HG03571 (cell line): ENCODE measurements at regions not wholly inside any gene's neighbourhood (a gene's known extent, or its start where the extent isn't known, plus 50 kb on each side); places are given as distances from the start of the nearest gene placed in this dataset.

Experiments
- ATAC-seq: cut with Tn5 transposase; IDR thresholded peaks from one replicate; pipeline ENCODE4 v1.9.1; 2021; ENCODE audit not compliant: unreplicated experiment

DNA sequence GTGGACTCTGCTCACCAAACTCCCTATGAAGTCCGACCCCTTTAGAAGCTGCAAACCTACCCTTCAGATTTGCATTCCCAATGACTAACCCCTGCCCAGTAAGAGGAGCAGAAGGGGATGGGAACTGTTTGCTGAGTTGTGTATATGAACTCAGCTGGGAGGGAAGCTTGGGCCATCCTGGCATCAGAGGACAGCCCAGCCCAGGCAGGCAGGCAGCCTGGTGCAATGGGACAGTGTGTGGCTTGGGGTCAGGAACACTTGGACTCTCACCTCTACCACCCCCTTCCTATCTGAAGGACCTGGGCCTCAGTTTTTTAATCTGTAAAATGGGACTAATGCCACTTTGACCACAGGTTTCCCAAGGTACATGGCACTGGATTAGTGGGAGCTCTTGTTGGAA lies 147.4 kb upstream of the GPR26 start:
- ATAC-seq, result no peak

- ATAC-seq, result no peak
These were observed 146.3 kb upstream of the GPR26 start for GRCh38 chr10:123519861-123520260.

DNA sequence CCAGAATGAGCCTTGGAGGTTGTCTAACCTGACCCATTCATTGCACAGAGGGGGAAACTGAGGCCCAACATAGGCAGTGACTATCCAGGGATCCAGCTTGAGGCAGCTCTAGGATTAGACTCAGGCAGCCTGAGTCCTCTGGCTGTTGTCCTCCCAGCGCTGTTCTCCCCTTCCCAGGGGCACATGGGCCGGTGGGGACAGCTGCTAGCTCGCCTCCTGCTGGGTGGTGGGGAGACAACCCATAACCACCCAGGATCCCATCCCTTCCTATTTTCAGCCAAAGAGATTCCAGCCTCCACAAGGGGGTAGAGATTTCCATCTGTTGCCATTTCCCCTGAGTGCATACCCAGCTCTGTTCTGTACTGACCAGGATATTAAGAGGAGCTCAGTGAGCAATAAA lies 145.1 kb upstream of the GPR26 start:
- ATAC-seq, result no peak

GRCh38 chr10:123521556-123521955 lies 144.6 kb upstream of the GPR26 start:
- no peak for ATAC-seq

GRCh38 chr10:123522702-123523312 lies 143.3 kb upstream of the GPR26 start:
- ATAC-seq, result no peak

DNA sequence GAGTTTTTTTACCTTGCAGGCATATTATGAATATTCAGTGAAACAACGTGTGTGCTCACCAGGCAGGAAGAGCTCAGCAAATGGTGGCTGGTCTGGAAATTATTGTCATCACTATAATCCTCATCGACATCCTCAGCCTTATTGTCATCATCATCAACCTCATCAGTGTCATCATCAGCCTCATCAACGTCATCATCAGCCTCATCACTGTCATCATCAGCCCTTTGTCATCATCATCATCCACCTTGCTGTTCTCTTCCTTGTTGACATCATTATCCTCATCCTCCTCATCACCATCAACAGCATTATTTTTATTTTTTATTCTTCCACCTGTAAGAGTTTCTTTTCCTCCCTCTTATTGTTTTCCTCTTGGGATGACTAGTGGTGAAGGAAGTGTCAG lies 142.3 kb upstream of the GPR26 start:
- no peak for ATAC-seq

- ATAC-seq, result no peak
These were observed 139.6 kb upstream of the GPR26 start for GRCh38 chr10:123526356-123527064.

GRCh38 chr10:123527151-123527550 lies 139.0 kb upstream of the GPR26 start:
- no peak for ATAC-seq

GRCh38 chr10:123529146-123529760 lies 136.9 kb upstream of the GPR26 start:
- no peak for ATAC-seq

DNA sequence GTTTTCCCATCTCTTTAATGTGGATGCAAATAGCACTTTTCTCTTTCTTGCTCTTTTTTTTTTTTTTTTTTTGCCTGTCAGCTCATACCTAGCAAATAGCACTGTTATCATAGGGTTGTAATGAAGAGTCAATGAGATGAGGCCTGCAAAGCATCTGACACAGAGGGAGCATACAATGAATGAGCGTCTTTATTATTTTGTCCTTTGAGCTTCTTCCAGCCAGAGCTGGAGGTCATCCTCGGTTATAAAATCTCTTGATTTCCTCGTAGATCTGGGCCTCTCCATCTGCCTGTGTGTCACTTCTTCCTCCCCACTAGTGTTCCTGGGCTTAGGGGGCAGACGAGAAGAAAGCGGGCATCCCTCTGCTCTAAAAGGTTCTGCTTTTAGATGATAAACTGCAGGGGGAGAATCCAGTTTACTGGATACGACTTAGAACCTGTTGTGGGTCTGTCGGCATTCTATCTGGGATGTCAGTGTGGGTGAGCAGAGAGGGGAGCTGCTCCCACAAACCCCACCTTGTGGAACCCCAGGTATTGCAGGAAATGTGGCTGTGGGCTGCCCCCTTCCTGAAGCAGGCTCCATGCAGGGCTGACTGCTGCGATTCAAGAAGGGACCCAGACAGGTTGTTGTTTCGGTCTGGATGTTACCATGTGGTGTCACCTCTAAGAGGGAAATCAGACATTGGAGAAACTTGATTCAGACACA lies 135.8 kb upstream of the GPR26 start:
- ATAC-seq, result no peak

- ATAC-seq, result no peak
These were observed 130.8 kb upstream of the GPR26 start for GRCh38 chr10:123535386-123535785.

- ATAC-seq, result no peak
These were observed 129.8 kb upstream of the GPR26 start for GRCh38 chr10:123536176-123536845.

- ATAC-seq, result no peak
These were observed 128.8 kb upstream of the GPR26 start for GRCh38 chr10:123537188-123537961.

DNA sequence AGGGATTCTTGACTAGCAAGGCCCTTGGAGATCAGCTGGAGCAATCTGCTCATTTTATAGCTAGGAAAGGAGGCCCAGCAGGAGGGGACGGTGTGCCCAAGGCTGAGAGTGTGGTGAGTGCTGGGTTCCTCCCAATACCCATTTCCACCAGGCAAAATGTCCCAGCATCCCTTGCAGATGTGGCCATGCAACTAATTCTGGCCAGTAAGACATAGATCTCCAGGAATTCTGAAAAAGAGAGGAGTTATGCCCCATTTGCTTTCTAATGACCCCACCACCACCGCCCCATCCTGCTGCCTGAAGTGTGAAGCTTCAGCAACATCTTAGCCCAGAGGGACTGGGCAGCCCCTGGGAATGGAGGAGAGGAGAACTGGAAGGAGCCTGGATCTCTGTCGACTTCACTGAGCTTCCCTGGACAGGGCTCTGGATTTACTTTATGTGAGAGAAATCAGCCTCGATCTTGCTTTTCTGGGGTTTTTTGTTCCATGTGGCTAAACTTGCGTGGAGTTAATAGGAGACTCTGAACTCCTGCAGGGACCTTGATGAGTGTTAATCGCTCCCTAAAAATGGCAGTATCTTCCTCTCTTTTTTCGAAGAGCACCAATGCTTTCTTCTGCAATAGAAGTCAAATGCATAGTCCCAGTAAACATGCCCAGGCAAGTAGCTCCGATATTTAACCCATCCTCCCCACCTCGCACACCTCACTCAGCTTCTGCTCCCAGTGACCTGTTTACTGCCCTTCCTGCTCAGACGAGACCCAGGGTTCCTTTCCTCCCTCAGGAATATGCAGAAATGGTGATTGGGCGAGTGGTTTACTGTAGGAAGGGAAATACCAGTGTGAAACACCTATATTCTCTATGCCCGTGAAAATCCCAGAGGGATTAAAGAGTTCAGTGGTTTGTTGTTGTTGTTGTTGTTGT lies 127.5 kb upstream of the GPR26 start:
- no peak for ATAC-seq

DNA sequence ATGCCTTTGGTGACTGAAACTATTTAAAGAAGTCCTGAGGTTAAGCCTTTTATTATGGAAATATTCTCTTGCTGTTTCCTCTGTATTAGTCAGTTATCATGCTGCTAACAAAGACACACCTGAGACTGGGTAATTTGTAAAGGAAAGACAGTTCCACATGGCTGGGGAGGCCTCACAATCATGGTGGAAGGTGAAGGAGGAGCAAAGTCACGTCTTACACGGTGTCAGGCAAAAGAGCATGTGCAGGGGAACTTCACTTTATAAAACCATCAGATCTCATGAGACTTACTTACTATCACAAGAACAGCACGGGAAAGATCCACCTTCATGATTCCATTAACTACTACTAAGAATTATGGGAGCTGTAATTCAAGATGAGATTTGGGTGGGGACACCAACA lies 121.2 kb upstream of the GPR26 start:
- no peak for ATAC-seq

DNA sequence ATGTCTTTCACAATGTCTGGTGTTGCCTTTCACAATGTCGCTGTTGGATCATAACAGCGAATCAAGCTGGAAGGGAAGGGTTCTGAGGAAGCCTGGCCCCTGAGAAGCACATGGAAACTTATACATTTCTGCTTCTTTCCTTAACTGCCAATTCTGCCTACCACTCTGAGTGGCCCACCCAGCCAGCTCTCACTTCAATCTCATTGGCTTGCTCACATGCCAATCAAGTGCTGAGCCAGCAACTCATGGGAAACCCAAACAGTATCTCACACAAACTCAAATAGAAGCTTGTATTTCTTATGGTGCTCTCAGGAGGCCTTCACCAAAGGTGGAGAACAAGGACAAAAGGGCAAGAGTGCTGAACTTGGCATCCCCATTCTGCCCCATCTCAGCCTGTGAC lies 117.4 kb upstream of the GPR26 start:
- ATAC-seq, result no peak

GRCh38 chr10:123549761-123550454 lies 116.2 kb upstream of the GPR26 start:
- no peak for ATAC-seq

GRCh38 chr10:123550675-123551096 lies 115.5 kb upstream of the GPR26 start:
- ATAC-seq, result no peak

DNA sequence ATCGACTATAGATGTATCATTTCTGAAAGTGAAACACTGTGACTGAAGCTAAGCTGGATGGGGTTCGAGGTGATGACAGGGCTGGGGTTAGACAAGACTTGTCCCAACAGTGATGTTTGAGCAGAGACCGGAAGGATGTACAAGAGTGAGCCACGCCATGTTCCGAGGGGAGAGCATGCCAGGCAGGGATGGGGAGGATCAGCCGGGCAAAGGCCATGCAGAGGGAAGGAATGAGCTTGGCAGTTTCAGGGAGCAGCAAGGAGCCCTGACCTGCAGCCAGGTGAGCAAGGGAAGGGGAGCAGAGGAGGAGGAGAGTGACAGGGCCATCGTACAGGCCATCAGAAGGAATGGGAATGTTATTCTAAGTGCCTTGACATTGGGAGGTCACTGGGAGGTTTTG lies 114.9 kb upstream of the GPR26 start:
- no peak for ATAC-seq
